GM18508 (cell line): ENCODE measurements at regions not wholly inside any gene's neighbourhood (a gene's known extent, or its start where the extent isn't known, plus 50 kb on each side); places are given as distances from the start of the nearest gene placed in this dataset.
"Not testable (repeated sequence)": the region's sequence is repeated elsewhere in the genome, so short reads cannot be mapped to it uniquely, and the experiment has no call there.

Source experiments
- ATAC-seq: cut with Tn5 transposase; IDR thresholded peaks from one replicate; pipeline ENCODE4 v1.9.1; 2021; ENCODE audit warnings: moderate number of reproducible peaks; ENCODE audit not compliant: insufficient read depth, unreplicated experiment

GRCh38 chr3:125781678-125782077 lies 186.4 kb upstream of the OSBPL11 start:
- not testable (repeated sequence) for ATAC-seq

GRCh38 chr3:125790312-125790711 lies 178.7 kb upstream of the ROPN1B start:
- ATAC-seq, result not testable (repeated sequence)

GRCh38 chr3:125791021-125791420 lies 178.0 kb upstream of the ROPN1B start:
- ATAC-seq, result not testable (repeated sequence)

- ATAC-seq, result not testable (repeated sequence)
Measured at GRCh38 chr3:125810010-125810409, 159.0 kb upstream of the ROPN1B start.

- ATAC-seq, result not testable (repeated sequence)
Measured at GRCh38 chr3:125822175-125822574, 146.8 kb upstream of the ROPN1B start.

GRCh38 chr3:125831005-125831750 lies 137.8 kb upstream of the ROPN1B start:
- ATAC-seq, result not testable (repeated sequence)

- not testable (repeated sequence) for ATAC-seq
Measured at GRCh38 chr3:125835562-125835961, 133.4 kb upstream of the ROPN1B start.

GRCh38 chr3:125836011-125836551 lies 132.9 kb upstream of the ROPN1B start:
- ATAC-seq, result not testable (repeated sequence)

- not testable (repeated sequence) for ATAC-seq
Measured at GRCh38 chr3:125836786-125837185, 132.2 kb upstream of the ROPN1B start.

GRCh38 chr3:125838857-125839256 lies 130.1 kb upstream of the ROPN1B start:
- not testable (repeated sequence) for ATAC-seq

GRCh38 chr3:125840465-125840864 lies 128.5 kb upstream of the ROPN1B start:
- not testable (repeated sequence) for ATAC-seq

GRCh38 chr3:125847966-125848365 lies 121.0 kb upstream of the ROPN1B start:
- ATAC-seq, result not testable (repeated sequence)

GRCh38 chr3:125855006-125855405 lies 114.0 kb upstream of the ROPN1B start:
- not testable (repeated sequence) for ATAC-seq

GRCh38 chr3:125860547-125860946 lies 108.4 kb upstream of the ROPN1B start:
- ATAC-seq, result not testable (repeated sequence)

GRCh38 chr3:125862841-125863254 lies 106.1 kb upstream of the ROPN1B start:
- not testable (repeated sequence) for ATAC-seq

GRCh38 chr3:125864532-125864931 lies 104.4 kb upstream of the ROPN1B start:
- ATAC-seq, result not testable (repeated sequence)

GRCh38 chr3:125886006-125886405 lies 83.0 kb upstream of the ROPN1B start:
- not testable (repeated sequence) for ATAC-seq

GRCh38 chr3:125899181-125899580 lies 69.8 kb upstream of the ROPN1B start:
- not testable (repeated sequence) for ATAC-seq

GRCh38 chr3:125901473-125901872 lies 67.5 kb upstream of the ROPN1B start:
- ATAC-seq, result not testable (repeated sequence)

- not testable (repeated sequence) for ATAC-seq
Measured at GRCh38 chr3:125903780-125904455, 65.1 kb upstream of the ROPN1B start.

GRCh38 chr3:125907279-125907678 lies 61.7 kb upstream of the ROPN1B start:
- ATAC-seq, result not testable (repeated sequence)
